ENCODE measurements at regions not wholly inside any gene's neighbourhood (a gene's known extent, or its start where the extent isn't known, plus 50 kb on each side); places are given as distances from the start of the nearest gene placed in this dataset.

DNA sequence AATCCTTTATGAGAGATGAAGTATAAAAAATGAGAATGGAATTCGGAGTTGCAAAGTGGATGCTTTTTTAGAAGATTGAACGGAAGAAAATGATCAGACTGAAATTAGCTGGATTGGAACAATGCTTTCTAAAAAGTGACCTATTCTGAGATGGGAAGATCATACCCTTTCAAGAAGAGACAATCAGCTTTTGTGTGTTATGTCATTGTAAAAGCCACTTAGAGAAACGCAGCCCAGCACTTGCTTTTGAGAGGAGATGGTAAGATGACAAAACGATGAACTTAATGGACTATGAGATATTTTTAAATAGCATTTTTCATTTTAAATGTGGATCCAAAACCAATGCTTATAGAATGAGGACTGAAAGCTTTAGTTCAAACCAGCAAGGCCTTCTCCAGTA is 871.4 kb upstream of the KLHL29 start:
- Mint-ChIP-seq H3K27ac (no peak overlapping the region), H3K4me3 (no peak overlapping the region), H3K4me1 (ENCODE audit: low read depth) (no peaks in the 10 kb centered on the region), H3K27me3 (ENCODE audit: low read depth) (no peaks in the 10 kb centered on the region), H3K9me3 (peaks cover 3 to 15% of the 10 kb centered on the region in 2 donors), H3K36me3 (ENCODE audit: insufficient read depth in 2 of 2) (no peaks in the 10 kb centered on the region)
- ATAC-seq (replicated peaks in 1 of 2) (no peak), DNase-seq (no peak)

DNA sequence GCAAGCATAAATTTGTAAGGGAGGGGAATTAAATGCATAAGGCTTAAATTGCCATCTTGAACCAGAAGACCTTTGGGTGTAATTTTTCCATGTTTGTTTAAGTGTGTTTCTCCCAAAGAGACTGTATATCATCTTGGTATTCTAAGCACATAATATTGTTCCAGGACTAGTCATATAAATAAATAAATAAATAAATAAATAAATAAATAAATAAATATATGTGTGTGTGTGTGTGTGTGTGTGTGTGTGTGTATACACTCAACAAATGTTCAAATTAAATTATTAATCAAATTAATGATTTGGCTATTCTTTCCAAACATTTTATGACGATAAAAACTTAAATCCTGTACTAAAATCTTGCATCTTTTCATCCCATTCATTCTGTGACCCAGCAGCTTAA is 867.8 kb upstream of the KLHL29 start:
- Mint-ChIP-seq H3K9me3 (peaks cover 2 to 7% of the 10 kb centered on the region in 2 donors), H3K4me1 (ENCODE audit: low read depth) (no peaks in the 10 kb centered on the region), H3K27ac (no peak overlapping the region), H3K36me3 (ENCODE audit: insufficient read depth in 2 of 2) (no peaks in the 10 kb centered on the region), H3K27me3 (ENCODE audit: low read depth) (no peaks in the 10 kb centered on the region), H3K4me3 (no peak overlapping the region)
- no peak for ATAC-seq (replicated peaks in 1 of 2)
- DNase-seq: no peak

DNA sequence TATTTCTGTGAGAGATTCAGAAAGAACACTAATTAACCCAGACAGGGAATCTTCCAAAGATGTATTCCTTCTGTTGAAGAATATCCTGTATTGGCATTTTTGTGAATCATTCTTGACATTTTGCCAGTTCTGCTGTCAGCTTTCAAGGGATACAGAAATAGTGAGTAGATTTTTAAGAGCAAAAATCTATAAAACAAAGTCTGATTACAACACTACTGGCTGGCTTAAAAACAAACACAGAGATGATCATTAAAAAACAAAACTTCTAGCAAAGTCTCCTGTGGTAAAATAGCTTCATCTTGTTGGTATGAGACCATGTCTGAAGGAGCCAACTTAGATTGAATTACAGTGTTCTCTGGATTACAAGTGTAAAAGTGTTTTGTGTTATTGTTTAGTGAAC is 866.3 kb upstream of the KLHL29 start:
- no peaks in the 10 kb centered on the region for H3K36me3 Mint-ChIP-seq (ENCODE audit: insufficient read depth in 2 of 2)
- H3K9me3 Mint-ChIP-seq: peaks cover 2 to 6% of the 10 kb centered on the region in 2 donors
- H3K27me3 Mint-ChIP-seq (ENCODE audit: low read depth): no peaks in the 10 kb centered on the region
- ATAC-seq (replicated peaks in 1 of 2) (no peak), DNase-seq (no peak)
- no peaks in the 10 kb centered on the region for H3K4me1 Mint-ChIP-seq (ENCODE audit: low read depth)
- H3K27ac Mint-ChIP-seq: no peak overlapping the region
- no peak overlapping the region for H3K4me3 Mint-ChIP-seq

DNA sequence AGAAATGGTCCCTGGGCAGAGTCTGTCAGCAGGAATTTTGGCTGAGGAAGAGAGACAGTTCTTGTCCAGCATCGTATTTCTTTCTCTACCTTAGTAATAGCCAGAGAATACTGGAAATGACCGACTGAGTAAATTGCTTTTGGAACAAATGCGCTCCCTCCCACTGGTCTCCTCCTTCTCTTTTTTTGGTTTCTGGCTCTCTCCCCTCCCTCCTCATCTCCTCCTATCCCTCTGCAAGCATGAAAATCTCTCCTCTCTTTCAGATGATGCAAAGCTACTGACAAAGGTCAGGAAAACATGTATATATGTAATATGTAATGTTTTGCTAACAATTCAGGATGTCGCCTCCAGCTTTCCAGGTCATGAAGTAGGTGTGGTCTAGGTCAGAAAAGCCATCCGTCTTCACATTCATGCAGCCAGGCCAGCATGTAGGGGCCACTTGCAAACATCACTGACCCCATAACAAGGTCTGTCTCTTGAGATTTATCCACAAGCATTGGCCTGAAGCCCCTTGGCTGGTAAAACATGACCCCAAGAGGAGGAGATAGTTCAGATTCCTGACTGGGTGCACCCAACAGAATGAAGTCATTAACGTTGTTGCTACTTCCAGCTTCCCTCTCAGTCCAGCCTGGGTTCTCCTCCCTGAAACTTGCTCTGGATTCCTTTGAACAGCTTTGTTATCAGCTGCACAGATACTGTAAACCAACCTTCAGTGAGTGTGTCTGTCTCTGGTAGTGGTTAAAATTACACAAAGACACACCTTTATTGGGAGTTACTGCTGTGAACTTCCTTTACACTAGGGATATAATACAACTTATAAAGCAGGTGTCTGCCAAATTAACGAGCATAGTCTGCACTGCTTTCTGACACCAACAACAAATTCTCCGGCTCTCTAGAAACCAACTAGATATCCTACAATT is 864.4 kb upstream of the KLHL29 start:
- H3K36me3 Mint-ChIP-seq (ENCODE audit: insufficient read depth in 2 of 2): no peaks in the 10 kb centered on the region
- H3K4me1 Mint-ChIP-seq (ENCODE audit: low read depth): no peaks in the 10 kb centered on the region
- H3K27me3 Mint-ChIP-seq (ENCODE audit: low read depth): no peaks in the 10 kb centered on the region
- H3K4me3 Mint-ChIP-seq: no peak overlapping the region
- H3K9me3 Mint-ChIP-seq: peaks cover 1 to 2% of the 10 kb centered on the region in 2 donors
- H3K27ac Mint-ChIP-seq: no peak overlapping the region
- DNase-seq: no peak
- ATAC-seq (replicated peaks in 1 of 2): no peak

DNA sequence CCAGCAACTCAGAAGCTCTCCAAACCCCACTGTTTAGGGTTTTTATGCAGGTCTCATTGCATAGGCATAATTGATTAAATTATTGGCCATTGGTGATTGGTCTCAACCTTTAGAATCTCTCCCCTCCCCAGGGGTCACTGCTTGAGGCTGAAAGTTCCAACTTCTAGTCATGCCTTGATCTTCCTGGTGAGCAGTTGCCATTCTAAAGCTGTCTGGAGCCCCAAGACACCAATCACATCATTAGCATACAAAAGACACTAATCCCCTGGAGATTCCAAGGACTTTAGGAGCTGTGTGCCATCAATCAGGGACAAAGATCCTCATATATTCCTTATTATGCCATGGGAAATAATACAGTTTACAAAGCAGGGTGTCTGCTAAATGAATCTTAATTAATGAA is 863.4 kb upstream of the KLHL29 start:
- H3K4me3 Mint-ChIP-seq: no peak overlapping the region
- no peaks in the 10 kb centered on the region for H3K36me3 Mint-ChIP-seq (ENCODE audit: insufficient read depth in 2 of 2)
- no peak for ATAC-seq (replicated peaks in 1 of 2)
- no peak overlapping the region for H3K27ac Mint-ChIP-seq
- H3K4me1 Mint-ChIP-seq (ENCODE audit: low read depth): no peaks in the 10 kb centered on the region
- DNase-seq: no peak
- H3K9me3 Mint-ChIP-seq: peaks cover 1 to 2% of the 10 kb centered on the region in 2 donors
- no peaks in the 10 kb centered on the region for H3K27me3 Mint-ChIP-seq (ENCODE audit: low read depth)

DNA sequence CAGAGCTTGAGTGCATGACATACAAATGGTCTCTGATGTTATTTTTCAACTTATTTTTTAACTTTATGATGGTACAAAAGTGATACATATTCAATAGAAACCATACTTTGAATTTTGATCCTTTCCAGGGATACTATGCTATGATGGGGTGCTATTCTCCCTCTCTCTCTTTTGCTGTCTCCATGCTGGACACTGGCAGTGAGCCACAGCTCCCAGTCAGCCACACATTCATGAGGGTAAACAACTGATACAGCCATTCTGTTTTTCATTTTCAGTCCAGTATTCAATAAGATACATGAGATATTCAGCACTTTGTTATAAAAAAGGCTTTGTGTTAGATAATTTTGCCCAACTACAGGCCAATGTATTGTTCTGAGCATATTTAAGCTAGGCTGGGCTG is 859.3 kb upstream of the KLHL29 start:
- no peak overlapping the region for H3K4me3 Mint-ChIP-seq
- H3K4me1 Mint-ChIP-seq (ENCODE audit: low read depth): no peaks in the 10 kb centered on the region
- ATAC-seq (replicated peaks in 1 of 2) (no peak), DNase-seq (no peak)
- no peak overlapping the region for H3K27ac Mint-ChIP-seq
- H3K27me3 Mint-ChIP-seq (ENCODE audit: low read depth): no peaks in the 10 kb centered on the region
- H3K36me3 Mint-ChIP-seq (ENCODE audit: insufficient read depth in 2 of 2): no peaks in the 10 kb centered on the region
- peaks cover 0 to 4% of the 10 kb centered on the region in 2 donors for H3K9me3 Mint-ChIP-seq

DNA sequence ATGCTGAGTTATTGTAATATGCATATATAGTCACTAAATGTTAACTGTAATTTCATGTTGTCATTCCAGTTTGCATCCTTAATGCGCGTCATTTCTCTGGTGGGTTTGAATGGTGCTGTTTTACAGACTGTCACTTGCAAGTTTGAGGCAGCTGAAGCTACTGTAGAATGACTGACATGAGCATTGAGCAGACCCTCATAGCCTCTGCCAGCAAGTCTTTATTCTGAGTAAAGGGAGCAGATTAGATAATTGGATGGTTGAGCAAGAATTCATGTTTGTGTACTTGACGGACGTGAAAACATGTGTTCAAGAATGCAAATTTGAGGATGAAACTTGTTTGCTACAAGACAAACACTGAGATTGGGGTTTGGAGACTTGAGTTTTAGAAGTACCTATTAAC is 854.8 kb upstream of the KLHL29 start:
- H3K27ac Mint-ChIP-seq: no peak overlapping the region
- no peak overlapping the region for H3K4me3 Mint-ChIP-seq
- no peaks in the 10 kb centered on the region for H3K36me3 Mint-ChIP-seq (ENCODE audit: insufficient read depth in 2 of 2)
- H3K4me1 Mint-ChIP-seq (ENCODE audit: low read depth): no peaks in the 10 kb centered on the region
- no peak for DNase-seq
- no peak for ATAC-seq (replicated peaks in 1 of 2)
- H3K27me3 Mint-ChIP-seq (ENCODE audit: low read depth): no peaks in the 10 kb centered on the region
- H3K9me3 Mint-ChIP-seq: peaks cover 9 to 10% of the 10 kb centered on the region in 2 donors

DNA sequence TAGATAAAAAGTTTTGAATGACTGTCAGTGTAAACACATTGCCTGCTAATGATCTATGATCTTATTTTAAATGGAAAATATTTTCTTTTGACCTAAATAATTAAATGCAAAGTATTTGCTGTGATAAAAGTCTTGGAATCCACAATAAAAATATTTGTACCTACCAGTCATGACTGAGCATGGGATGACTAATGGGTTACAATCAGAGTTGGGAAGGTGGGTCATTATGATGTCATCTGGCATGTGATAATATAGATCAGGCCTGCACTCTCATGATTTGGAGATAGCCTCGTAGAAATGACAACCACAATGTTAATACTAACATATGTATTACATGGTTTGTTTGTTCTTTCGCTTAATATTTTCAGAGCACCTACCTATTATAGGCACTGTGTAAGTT is 848.8 kb upstream of the KLHL29 start:
- H3K36me3 Mint-ChIP-seq (ENCODE audit: insufficient read depth in 2 of 2): no peaks in the 10 kb centered on the region
- H3K9me3 Mint-ChIP-seq: peaks cover 7 to 8% of the 10 kb centered on the region in 2 donors
- ATAC-seq (replicated peaks in 1 of 2): no peak

DNA sequence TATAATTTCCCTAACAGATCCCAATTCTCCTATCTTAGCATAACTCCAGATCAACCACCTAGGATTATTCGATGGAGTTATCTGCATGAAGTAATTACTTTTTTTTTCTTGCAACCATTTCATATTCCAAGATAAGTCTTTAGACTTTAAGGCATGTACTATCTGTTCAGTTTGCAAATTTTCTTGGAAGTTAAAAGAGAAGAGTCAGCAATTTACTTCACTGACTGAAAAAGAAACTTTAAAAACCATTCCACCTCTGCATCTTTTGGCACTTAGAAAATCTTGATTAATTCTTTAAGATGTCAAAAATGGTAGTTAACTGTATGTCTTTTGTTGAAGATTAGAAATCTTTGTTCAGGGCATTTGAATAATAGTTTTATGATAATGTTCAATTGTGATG is 830.5 kb upstream of the KLHL29 start:
- no peak overlapping the region for H3K4me3 Mint-ChIP-seq
- no peaks in the 10 kb centered on the region for H3K36me3 Mint-ChIP-seq (ENCODE audit: insufficient read depth in 2 of 2)
- H3K27me3 Mint-ChIP-seq (ENCODE audit: low read depth): no peaks in the 10 kb centered on the region
- no peak for ATAC-seq (replicated peaks in 1 of 2)
- H3K27ac Mint-ChIP-seq: no peak overlapping the region
- peaks cover 8 to 11% of the 10 kb centered on the region in 2 donors for H3K9me3 Mint-ChIP-seq
- H3K4me1 Mint-ChIP-seq (ENCODE audit: low read depth): no peaks in the 10 kb centered on the region
- no peak for DNase-seq

More for the DNA sequence above, 848.8 kb upstream of the KLHL29 start:
- no peak overlapping the region for H3K27ac Mint-ChIP-seq
- no peaks in the 10 kb centered on the region for H3K27me3 Mint-ChIP-seq (ENCODE audit: low read depth)
- H3K4me1 Mint-ChIP-seq (ENCODE audit: low read depth): no peaks in the 10 kb centered on the region
- no peak overlapping the region for H3K4me3 Mint-ChIP-seq
- DNase-seq: no peak

DNA sequence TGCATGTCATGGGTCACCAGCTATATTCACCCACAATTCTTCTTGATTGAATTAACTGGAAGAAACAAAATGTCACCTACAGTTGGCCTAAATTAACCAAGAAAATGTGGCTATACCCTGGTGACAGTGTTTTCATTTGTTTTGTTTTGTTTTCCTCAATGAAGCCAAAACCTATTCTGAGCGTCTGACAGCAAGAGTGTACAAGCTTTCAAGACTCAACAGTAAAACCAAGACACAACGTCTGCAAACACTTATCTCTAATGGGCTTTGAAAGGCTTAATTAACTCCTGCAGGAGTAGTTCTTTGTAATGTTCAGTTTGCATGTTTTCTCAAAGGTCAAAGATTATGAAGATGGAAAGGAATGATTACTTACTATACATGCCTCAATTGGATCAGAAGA is 827.6 kb upstream of the KLHL29 start:
- H3K4me1 Mint-ChIP-seq (ENCODE audit: low read depth): no peaks in the 10 kb centered on the region
- peaks cover 2 to 8% of the 10 kb centered on the region in 2 donors for H3K9me3 Mint-ChIP-seq
- no peaks in the 10 kb centered on the region for H3K36me3 Mint-ChIP-seq (ENCODE audit: insufficient read depth in 2 of 2)
- DNase-seq: no peak
- no peak overlapping the region for H3K27ac Mint-ChIP-seq
- no peaks in the 10 kb centered on the region for H3K27me3 Mint-ChIP-seq (ENCODE audit: low read depth)
- no peak for ATAC-seq (replicated peaks in 1 of 2)
- no peak overlapping the region for H3K4me3 Mint-ChIP-seq

DNA sequence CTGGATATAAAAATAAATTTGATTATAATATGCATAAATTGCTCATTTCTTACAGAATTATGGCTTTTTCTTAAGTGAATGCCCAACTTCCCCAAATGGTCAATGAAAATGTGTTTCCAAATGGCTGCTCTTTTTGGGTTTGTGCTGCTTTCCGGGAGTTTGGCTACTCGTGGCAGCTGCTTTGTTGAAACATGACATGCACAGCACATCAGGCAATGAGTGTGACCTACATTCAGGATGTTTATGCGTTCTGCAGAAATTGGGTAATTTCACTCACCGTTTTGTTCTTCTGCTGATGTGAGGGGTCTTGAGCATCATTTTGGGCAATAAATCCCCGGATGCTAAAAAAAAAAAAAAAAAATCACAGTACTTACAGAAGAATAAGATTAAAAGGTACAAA is 825.0 kb upstream of the KLHL29 start:
- H3K27me3 Mint-ChIP-seq (ENCODE audit: low read depth): no peaks in the 10 kb centered on the region
- H3K36me3 Mint-ChIP-seq (ENCODE audit: insufficient read depth in 2 of 2): no peaks in the 10 kb centered on the region
- H3K9me3 Mint-ChIP-seq: peaks cover 2 to 16% of the 10 kb centered on the region in 2 donors
- H3K4me1 Mint-ChIP-seq (ENCODE audit: low read depth): no peaks in the 10 kb centered on the region
- DNase-seq (no peak), ATAC-seq (replicated peaks in 1 of 2) (no peak)
- no peak overlapping the region for H3K27ac Mint-ChIP-seq
- no peak overlapping the region for H3K4me3 Mint-ChIP-seq

DNA sequence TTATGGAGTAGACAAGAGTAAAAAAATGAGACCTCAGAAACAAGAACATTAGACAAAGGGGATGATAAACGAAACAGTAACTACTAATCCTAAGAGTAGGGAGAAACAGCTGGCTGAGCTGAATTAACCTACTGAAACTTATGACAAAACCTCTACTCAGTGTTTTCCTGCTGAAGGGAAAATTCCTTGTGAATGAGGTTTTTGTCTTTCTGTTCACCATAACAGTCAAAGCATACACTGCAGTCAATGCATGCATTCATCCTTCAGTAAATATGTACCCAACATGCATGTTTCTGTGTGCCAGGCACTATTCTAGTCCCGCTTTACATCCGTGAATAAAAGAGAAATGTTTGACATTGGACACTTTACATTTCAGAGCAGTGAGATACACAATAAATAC is 805.6 kb upstream of the KLHL29 start:
- Mint-ChIP-seq H3K4me1 (ENCODE audit: low read depth) (no peaks in the 10 kb centered on the region), H3K27ac (no peak overlapping the region), H3K27me3 (ENCODE audit: low read depth) (no peaks in the 10 kb centered on the region), H3K36me3 (ENCODE audit: insufficient read depth in 2 of 2) (peaks cover 3 to 7% of the 10 kb centered on the region in 2 donors), H3K9me3 (peaks cover 8 to 17% of the 10 kb centered on the region in 2 donors), H3K4me3 (no peak overlapping the region)
- ATAC-seq (replicated peaks in 1 of 2) (no peak), DNase-seq (no peak)

DNA sequence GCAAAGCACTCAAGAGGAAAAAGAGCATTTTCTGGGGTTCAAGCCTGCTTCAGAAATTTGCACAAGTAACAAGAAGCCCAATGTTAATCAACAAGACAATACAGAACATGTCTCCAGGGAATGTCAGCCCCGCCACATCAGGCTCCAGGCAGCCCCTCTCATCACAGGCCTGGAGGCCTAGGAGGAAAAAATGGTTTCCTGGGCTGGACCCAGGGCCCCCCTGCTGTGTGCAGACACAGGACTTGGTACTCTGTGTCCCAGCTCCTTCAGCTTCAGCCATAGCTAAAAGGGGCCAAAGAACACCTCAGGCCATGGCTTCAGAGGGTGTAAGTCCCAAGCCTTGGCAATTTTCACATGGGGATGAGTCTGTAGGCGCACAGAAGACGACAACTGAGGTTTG is 802.9 kb upstream of the KLHL29 start:
- H3K27me3 Mint-ChIP-seq (ENCODE audit: low read depth): no peaks in the 10 kb centered on the region
- DNase-seq (no peak), ATAC-seq (replicated peaks in 1 of 2) (no peak)
- H3K4me3 Mint-ChIP-seq: no peak overlapping the region
- no peak overlapping the region for H3K27ac Mint-ChIP-seq
- H3K9me3 Mint-ChIP-seq: peaks cover 8 to 17% of the 10 kb centered on the region in 2 donors
- H3K4me1 Mint-ChIP-seq (ENCODE audit: low read depth): no peaks in the 10 kb centered on the region
- H3K36me3 Mint-ChIP-seq (ENCODE audit: insufficient read depth in 2 of 2): peaks cover 3 to 7% of the 10 kb centered on the region in 2 donors

DNA sequence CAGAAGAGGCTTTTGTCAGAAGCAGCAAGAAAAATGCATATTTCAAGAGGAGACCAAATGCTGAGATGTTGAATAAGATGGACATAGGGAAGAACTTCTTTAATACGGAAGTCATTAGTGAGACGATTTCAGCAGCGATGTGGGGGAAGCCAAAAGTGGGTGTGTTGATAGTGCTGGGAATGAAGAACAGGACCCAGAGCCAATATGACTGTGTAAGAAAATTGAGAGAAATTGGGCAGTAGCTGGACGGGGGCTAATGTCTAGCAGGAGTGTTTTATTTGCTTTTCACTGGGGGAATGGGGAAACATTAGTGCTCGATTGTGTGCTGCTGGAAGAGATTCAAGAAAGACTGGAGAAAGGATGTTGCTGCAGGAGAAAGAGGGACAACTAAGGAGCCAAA is 788.7 kb upstream of the KLHL29 start:
- DNase-seq (no peak), ATAC-seq (replicated peaks in 1 of 2) (no peak)
- H3K4me3 Mint-ChIP-seq: no peak overlapping the region
- H3K4me1 Mint-ChIP-seq (ENCODE audit: low read depth): no peaks in the 10 kb centered on the region
- H3K27me3 Mint-ChIP-seq (ENCODE audit: low read depth): no peaks in the 10 kb centered on the region
- peaks cover 11 to 21% of the 10 kb centered on the region in 2 donors for H3K9me3 Mint-ChIP-seq
- H3K36me3 Mint-ChIP-seq (ENCODE audit: insufficient read depth in 2 of 2): no peaks in the 10 kb centered on the region
- H3K27ac Mint-ChIP-seq: no peak overlapping the region

Data from activated T-cell treated with anti-CD3 and anti-CD28 coated beads, Interleukin-2, amount 50 U/mL, for 72 hours (primary cell).